ENCODE measurements at regions not wholly inside any gene's neighbourhood (a gene's known extent, or its start where the extent isn't known, plus 50 kb on each side); places are given as distances from the start of the nearest gene placed in this dataset.

GRCh38 chr2:59366288-59366687 is 1125.2 kb upstream of the FANCL start:
- Histone ChIP-seq H3K27ac (ENCODE audit: low read length) (no peak overlapping the region), H4K20me1 (ENCODE audit: insufficient read depth, low read length) (no peaks in the 10 kb centered on the region), H3K79me2 (ENCODE audit: low read length) (no peaks in the 10 kb centered on the region), H3K4me3 (ENCODE audit: low read length) (no peak overlapping the region), H3K27me3 (ENCODE audit: low read depth, low read length) (no peaks in the 10 kb centered on the region), H3K9ac (ENCODE audit: low read length) (no peak overlapping the region), H3K36me3 (replicated peaks; ENCODE audit: low read depth, low read length) (no peaks in the 10 kb centered on the region), H3K4me2 (ENCODE audit: low read length) (no peak overlapping the region), H3K9me3 (ENCODE audit: insufficient read depth, low read length) (no peaks in the 10 kb centered on the region), H2AFZ (ENCODE audit: low read depth, low read length) (no peak overlapping the region), H3K4me1 (ENCODE audit: low read length) (no peaks in the 10 kb centered on the region)
- TF ChIP-seq EZH2phosphoT487 (IDR thresholded peaks at IDR 0.05; ENCODE audit: low read depth), result no peak
- TF ChIP-seq CTCF (IDR thresholded peaks at IDR 0.05; ENCODE audit: low read depth, low read length), result no peak

GRCh38 chr2:59354498-59354897 is 1113.4 kb upstream of the FANCL start:
- Histone ChIP-seq H2AFZ (ENCODE audit: low read depth, low read length) (no peak overlapping the region), H3K36me3 (replicated peaks; ENCODE audit: low read depth, low read length) (no peaks in the 10 kb centered on the region)

GRCh38 chr2:59353306-59353921 is 1112.3 kb upstream of the FANCL start:
- no peaks in the 10 kb centered on the region for H3K27me3 ChIP-seq (ENCODE audit: low read depth, low read length)
- no peak overlapping the region for H3K27ac ChIP-seq (ENCODE audit: low read length)
- no peak overlapping the region for H3K9ac ChIP-seq (ENCODE audit: low read length)
- H4K20me1 ChIP-seq (ENCODE audit: insufficient read depth, low read length), result no peaks in the 10 kb centered on the region
- no peaks in the 10 kb centered on the region for H3K79me2 ChIP-seq (ENCODE audit: low read length)
- H3K4me1 ChIP-seq (ENCODE audit: low read length), result no peaks in the 10 kb centered on the region
- no peaks in the 10 kb centered on the region for H3K9me3 ChIP-seq (ENCODE audit: insufficient read depth, low read length)
- no peak overlapping the region for H3K4me3 ChIP-seq (ENCODE audit: low read length)
- no peak overlapping the region for H2AFZ ChIP-seq (ENCODE audit: low read depth, low read length)
- no peak for TF ChIP-seq EZH2phosphoT487 (IDR thresholded peaks at IDR 0.05; ENCODE audit: low read depth)
- TF ChIP-seq CTCF (IDR thresholded peaks at IDR 0.05; ENCODE audit: low read depth, low read length), result no peak
- H3K4me2 ChIP-seq (ENCODE audit: low read length), result no peak overlapping the region
- H3K36me3 ChIP-seq (replicated peaks; ENCODE audit: low read depth, low read length), result no peaks in the 10 kb centered on the region

More at GRCh38 chr2:59354498-59354897, 1113.4 kb upstream of the FANCL start:
- no peaks in the 10 kb centered on the region for H3K9me3 ChIP-seq (ENCODE audit: insufficient read depth, low read length)
- no peak for TF ChIP-seq EZH2phosphoT487 (IDR thresholded peaks at IDR 0.05; ENCODE audit: low read depth)
- no peak for TF ChIP-seq CTCF (IDR thresholded peaks at IDR 0.05; ENCODE audit: low read depth, low read length)
- no peak overlapping the region for H3K4me2 ChIP-seq (ENCODE audit: low read length)
- no peak overlapping the region for H3K27ac ChIP-seq (ENCODE audit: low read length)
- no peaks in the 10 kb centered on the region for H3K27me3 ChIP-seq (ENCODE audit: low read depth, low read length)
- no peak overlapping the region for H3K9ac ChIP-seq (ENCODE audit: low read length)
- H3K4me3 ChIP-seq (ENCODE audit: low read length), result no peak overlapping the region
- no peaks in the 10 kb centered on the region for H3K4me1 ChIP-seq (ENCODE audit: low read length)
- H4K20me1 ChIP-seq (ENCODE audit: insufficient read depth, low read length), result no peaks in the 10 kb centered on the region
- no peaks in the 10 kb centered on the region for H3K79me2 ChIP-seq (ENCODE audit: low read length)

GRCh38 chr2:59342166-59342565 is 1101.0 kb upstream of the FANCL start:
- no peak overlapping the region for H3K4me2 ChIP-seq (ENCODE audit: low read length)
- TF ChIP-seq EZH2phosphoT487 (IDR thresholded peaks at IDR 0.05; ENCODE audit: low read depth) (no peak), CTCF (IDR thresholded peaks at IDR 0.05; ENCODE audit: low read depth, low read length) (no peak)
- no peaks in the 10 kb centered on the region for H3K36me3 ChIP-seq (replicated peaks; ENCODE audit: low read depth, low read length)
- H3K9me3 ChIP-seq (ENCODE audit: insufficient read depth, low read length), result no peaks in the 10 kb centered on the region
- no peak overlapping the region for H2AFZ ChIP-seq (ENCODE audit: low read depth, low read length)
- no peaks in the 10 kb centered on the region for H3K79me2 ChIP-seq (ENCODE audit: low read length)
- no peaks in the 10 kb centered on the region for H4K20me1 ChIP-seq (ENCODE audit: insufficient read depth, low read length)
- H3K27ac ChIP-seq (ENCODE audit: low read length), result no peak overlapping the region
- H3K27me3 ChIP-seq (ENCODE audit: low read depth, low read length), result no peaks in the 10 kb centered on the region
- no peak overlapping the region for H3K4me3 ChIP-seq (ENCODE audit: low read length)
- no peak overlapping the region for H3K9ac ChIP-seq (ENCODE audit: low read length)
- H3K4me1 ChIP-seq (ENCODE audit: low read length), result no peaks in the 10 kb centered on the region

Data from OCI-LY3 (cell line).